Activated CD4-positive, alpha-beta T cell treated with anti-CD3 and anti-CD28 coated beads, Interleukin-2, Interleukin-6, amounts not matched to agents 100 ng/mL and 50 ng/mL, durations not matched to agents 16 hours and 8 hours (primary cell): ENCODE measurements at regions not wholly inside any gene's neighbourhood (a gene's known extent, or its start where the extent isn't known, plus 50 kb on each side); places are given as distances from the start of the nearest gene placed in this dataset.
"Not testable (repeated sequence)": the region's sequence is repeated elsewhere in the genome, so short reads cannot be mapped to it uniquely, and the experiment has no call there.

ENCODE experiments used
- DNase-seq: peaks from one replicate; pipeline ENCODE4 v3.0.0-alpha.2; 2020

GRCh38 chr7:410395-410910, 109.2 kb downstream of the PDGFA start:
- DNase-seq, result no peak

GRCh38 chr7:411116-411515, 108.5 kb downstream of the PDGFA start:
- DNase-seq, result not testable (repeated sequence)

DNA sequence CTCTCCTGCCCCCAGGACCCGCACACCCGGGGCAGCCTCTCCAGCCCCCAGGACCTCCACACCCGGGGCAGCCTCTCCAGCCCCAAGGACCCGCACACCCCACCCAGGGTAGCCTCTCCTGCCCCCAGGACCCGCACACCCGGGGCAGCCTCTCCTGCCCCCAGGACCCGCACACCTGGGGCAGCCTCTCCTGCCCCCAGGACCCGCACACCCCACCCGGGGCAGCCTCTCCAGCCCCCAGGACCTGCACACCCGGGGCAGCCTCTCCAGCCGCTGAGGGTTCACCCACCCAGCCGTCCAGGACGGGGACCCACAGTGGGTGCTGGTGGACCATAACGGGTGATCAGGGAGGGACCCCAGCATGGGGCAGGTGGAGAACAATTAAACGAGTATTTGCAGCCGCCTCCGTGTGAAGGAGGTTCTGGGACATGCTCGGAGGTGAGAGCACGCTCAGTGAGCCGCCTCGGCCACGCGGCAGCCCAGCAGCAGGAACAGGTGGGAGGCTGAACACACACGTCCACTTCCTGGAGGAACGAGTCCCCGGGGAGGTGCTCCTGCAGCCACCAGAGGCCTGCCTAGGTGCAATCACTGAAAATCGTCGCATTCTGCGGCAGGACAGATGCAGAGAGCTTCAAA, 107.9 kb downstream of the PDGFA start:
- DNase-seq, result no peak

GRCh38 chr7:412313-412710, 107.3 kb downstream of the PDGFA start:
- no peak for DNase-seq

GRCh38 chr7:414681-415560, 104.7 kb downstream of the PDGFA start:
- no peak for DNase-seq

- no peak for DNase-seq
Measured at GRCh38 chr7:415646-416525, 103.8 kb downstream of the PDGFA start.

DNA sequence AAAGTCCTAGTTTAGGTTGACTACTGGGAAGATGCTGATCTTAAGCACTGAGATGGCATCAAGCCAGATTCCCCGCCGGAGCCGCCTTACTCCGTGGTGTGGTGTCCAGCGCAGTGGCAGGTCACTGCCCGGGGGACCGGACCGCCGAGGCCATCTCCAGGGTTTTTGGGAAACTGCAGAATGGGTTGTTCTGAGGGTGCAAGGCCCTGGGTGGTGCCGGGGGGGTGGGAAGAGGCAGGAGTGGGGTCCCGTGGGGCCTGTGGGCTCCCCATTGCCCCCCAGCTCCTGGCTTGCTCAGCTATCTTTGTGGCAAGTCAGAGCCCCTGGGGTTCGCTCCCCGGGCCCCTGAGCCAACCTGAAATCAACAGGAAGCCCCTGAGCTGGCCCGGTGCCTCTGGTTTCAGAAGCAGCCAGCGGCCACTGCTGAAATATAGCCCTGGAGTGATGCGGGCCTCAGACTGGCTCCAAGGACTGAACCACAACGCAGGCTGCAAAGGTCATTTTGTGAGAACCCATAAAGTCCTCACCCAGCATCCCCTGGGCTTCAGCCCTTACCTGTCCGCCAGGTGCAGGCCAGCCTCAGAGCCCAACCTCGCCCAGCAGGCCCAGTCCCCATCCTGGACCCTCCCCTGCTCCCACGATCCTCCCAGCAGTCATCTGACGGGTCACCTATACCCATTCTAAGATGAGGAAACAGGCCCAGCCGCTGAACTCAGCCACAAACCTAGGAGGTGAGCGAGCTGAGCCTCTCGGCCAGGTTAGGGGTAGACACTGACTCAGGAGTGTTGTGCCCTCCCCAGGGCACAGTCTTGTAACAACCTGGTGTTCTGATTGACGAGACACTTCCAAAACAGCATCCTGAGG, 102.7 kb downstream of the PDGFA start:
- no peak for DNase-seq

DNA sequence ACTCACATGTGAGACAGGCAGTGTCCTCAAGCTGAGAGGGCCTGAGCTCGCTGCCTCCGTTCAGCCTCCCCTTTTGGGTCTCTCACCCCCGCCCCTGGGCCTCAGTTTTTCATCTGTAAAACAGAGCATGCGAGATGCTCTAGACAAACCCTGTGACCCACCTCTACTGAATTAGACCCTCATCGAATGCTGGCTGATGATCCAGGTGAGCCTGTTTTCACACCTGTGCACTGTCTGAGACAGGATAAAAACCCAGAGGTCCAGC, 102.1 kb downstream of the PDGFA start:
- DNase-seq, result no peak

- no peak for DNase-seq
Measured at GRCh38 chr7:417973-418601, 101.6 kb downstream of the PDGFA start.

- no peak for DNase-seq
Measured at GRCh38 chr7:418636-419280, 100.9 kb downstream of the PDGFA start.

GRCh38 chr7:420142-421093, 99.2 kb downstream of the PDGFA start:
- no peak for DNase-seq

DNA sequence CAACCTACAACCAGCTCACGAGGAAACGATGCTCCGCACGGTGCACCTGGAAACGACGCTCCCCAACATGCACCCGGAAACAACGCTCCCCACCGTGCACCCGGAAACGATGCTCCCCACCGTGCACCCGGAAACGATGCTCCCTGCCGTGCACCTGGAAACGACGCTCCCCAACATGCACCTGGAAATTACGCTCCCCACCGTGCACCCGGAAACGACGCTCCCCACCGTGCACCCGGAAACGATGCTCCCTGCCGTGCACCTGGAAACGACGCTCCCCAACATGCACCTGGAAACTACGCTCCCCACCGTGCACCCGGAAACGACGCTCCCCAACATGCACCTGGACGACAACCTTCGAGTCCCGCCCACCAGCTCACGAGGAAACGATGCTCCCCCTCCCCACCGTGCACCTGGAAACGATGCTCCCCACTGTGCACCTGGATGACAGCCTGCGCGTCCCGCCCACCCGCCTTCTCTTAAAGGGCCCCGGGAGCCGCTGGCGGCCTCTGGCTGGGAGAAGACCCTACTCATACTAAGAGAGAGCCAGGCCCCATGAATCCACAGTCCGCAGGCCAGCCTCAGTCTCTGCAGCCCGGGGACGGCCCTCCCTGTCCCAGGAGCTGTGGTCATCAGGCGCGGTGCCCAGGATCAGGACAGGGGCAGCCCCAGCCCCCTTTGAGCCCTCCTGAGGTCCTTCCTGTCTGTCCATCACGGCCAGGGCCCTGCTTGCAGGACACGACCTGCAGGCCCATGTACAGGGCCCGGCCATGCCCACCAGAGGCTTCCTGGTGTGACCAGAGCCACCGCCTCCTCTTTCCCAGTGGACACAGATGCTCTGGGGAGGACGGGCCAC, 98.3 kb downstream of the PDGFA start:
- no peak for DNase-seq

GRCh38 chr7:422191-422885, 97.3 kb downstream of the PDGFA start:
- DNase-seq, result no peak

DNA sequence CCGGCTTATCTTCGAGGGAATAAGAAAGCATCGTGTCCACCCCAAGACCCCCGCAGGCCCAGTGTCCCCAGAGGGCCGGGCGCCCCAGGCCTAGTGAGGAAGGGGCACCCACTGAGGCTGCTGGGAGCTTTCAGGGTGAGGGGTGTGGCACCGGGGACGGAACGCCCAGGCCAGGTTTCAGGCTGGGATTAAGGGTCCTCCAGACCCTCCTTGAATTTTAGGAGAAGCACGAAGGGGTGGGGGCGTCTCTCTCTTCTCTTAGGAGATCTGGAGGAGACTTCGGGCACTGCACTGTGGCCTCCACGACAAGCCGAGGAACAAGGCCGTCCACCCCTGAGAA, 96.8 kb downstream of the PDGFA start:
- DNase-seq, result no peak

DNA sequence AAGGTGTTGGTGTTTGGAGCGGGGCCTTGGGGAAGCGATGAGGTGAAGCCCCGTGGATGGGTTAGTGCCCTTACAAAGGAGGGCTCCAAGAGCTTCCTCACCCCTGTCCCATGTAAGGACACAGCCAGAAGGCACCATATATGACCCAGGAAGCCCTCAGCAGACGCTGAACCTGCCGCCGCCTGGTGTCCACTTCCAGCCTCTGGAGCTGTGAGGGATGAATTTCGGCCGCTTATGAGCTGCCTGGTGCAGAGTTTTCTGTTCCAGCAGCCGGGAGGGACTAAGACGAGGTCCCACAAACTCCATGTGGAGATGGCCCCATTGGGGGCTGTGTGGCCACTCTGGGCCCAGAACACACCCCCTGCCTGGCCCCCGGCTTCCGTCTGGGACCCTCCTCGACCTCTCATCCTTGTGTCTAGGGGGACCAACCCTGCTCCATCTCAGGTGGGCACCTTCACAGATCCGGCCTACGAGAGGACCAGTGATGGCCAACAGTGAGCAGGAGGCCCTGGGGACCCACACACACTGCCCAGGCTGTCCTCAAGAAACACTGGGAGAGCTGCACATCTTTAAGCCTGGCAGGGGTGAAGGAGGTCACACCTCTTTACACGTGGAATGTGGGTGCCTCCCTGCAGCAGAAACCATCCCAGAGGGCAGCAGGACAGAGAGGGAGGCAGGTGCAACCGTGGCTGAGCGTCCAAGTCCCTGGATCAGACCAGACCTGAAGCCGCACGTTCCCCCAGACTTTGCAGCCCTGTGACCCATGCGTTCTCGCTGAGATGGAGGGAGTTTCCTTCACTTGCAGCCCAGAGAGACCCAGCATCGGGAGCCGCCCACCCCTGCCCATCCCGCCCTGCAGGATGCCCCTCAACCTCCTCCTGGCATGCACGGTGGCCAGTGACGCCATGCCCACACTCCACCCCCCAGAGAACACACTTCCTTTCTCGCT, 96.1 kb downstream of the PDGFA start:
- DNase-seq, result no peak

GRCh38 chr7:424301-424935, 95.2 kb downstream of the PDGFA start:
- no peak for DNase-seq
